ENCODE measurements at regions not wholly inside any gene's neighbourhood (a gene's known extent, or its start where the extent isn't known, plus 50 kb on each side); places are given as distances from the start of the nearest gene placed in this dataset.

GRCh38 chr12:105765053-105766014 is 373.4 kb downstream of the NUAK1 start:
- no peak for DNase-seq

- DNase-seq, result no peak
These were observed 372.7 kb downstream of the NUAK1 start for GRCh38 chr12:105766029-105766428.

GRCh38 chr12:105769486-105769885 is 369.3 kb downstream of the NUAK1 start:
- no peak for DNase-seq

- DNase-seq, result no peak
These were observed 365.3 kb downstream of the NUAK1 start for GRCh38 chr12:105773471-105773870.

GRCh38 chr12:105774037-105774436 is 364.7 kb downstream of the NUAK1 start:
- no peak for DNase-seq

- no peak for DNase-seq
These were observed 363.4 kb downstream of the NUAK1 start for GRCh38 chr12:105775343-105775742.

GRCh38 chr12:105783983-105784947 is 354.5 kb downstream of the NUAK1 start:
- no peak for DNase-seq

GRCh38 chr12:105793421-105793820 is 345.3 kb downstream of the NUAK1 start:
- no peak for DNase-seq

- no peak for DNase-seq
These were observed 340.4 kb downstream of the NUAK1 start for GRCh38 chr12:105798256-105798845.

- no peak for DNase-seq
These were observed 339.7 kb downstream of the NUAK1 start for GRCh38 chr12:105799103-105799502.

- DNase-seq, result no peak
These were observed 337.4 kb downstream of the NUAK1 start for GRCh38 chr12:105801351-105801750.

GRCh38 chr12:105803292-105803691 is 335.5 kb downstream of the NUAK1 start:
- DNase-seq, result no peak

GRCh38 chr12:105804591-105805265 is 334.0 kb downstream of the NUAK1 start:
- DNase-seq, result no peak

GRCh38 chr12:105805730-105806399 is 332.9 kb downstream of the NUAK1 start:
- DNase-seq, result no peak

- DNase-seq, result no peak
These were observed 332.4 kb downstream of the NUAK1 start for GRCh38 chr12:105806400-105806770.

GRCh38 chr12:105812366-105812765 is 326.4 kb downstream of the NUAK1 start:
- DNase-seq, result no peak

GRCh38 chr12:105813201-105813600 is 325.6 kb downstream of the NUAK1 start:
- DNase-seq, result no peak

GRCh38 chr12:105814283-105814682 is 324.5 kb downstream of the NUAK1 start:
- DNase-seq, result no peak

GRCh38 chr12:105819549-105819948 is 319.2 kb downstream of the NUAK1 start:
- no peak for DNase-seq

- no peak for DNase-seq
These were observed 318.2 kb downstream of the NUAK1 start for GRCh38 chr12:105820429-105821125.

Measured in activated CD4-positive, alpha-beta T cell treated with anti-CD3 and anti-CD28 coated beads for 48 hours (primary cell).